ENCODE measurements at regions not wholly inside any gene's neighbourhood (a gene's known extent, or its start where the extent isn't known, plus 50 kb on each side); places are given as distances from the start of the nearest gene placed in this dataset.

GRCh38 chr18:73646772-73647171 is 500.9 kb downstream of the FBXO15 start:
- TF ChIP-seq CTCF (IDR thresholded peaks at IDR 0.05; ENCODE audit: unreplicated experiment): no peak
- H3K9me3 Mint-ChIP-seq: no peaks in the 10 kb centered on the region
- no peak overlapping the region for H3K4me3 Mint-ChIP-seq
- H3K27me3 Mint-ChIP-seq (ENCODE audit: low read depth): peaks cover 10% of the 10 kb centered on the region
- no peak for DNase-seq (ENCODE audit: low spot score in 2 of 2, unreplicated experiment in 2 of 2)
- H3K4me1 Mint-ChIP-seq: no peaks in the 10 kb centered on the region
- no peak overlapping the region for H3K27ac Mint-ChIP-seq
- no peaks in the 10 kb centered on the region for H3K36me3 Mint-ChIP-seq

GRCh38 chr18:73646196-73646595 is 501.4 kb downstream of the FBXO15 start:
- Mint-ChIP-seq H3K9me3 (no peaks in the 10 kb centered on the region), H3K36me3 (no peaks in the 10 kb centered on the region), H3K27ac (no peak overlapping the region), H3K27me3 (ENCODE audit: low read depth) (peaks cover 10% of the 10 kb centered on the region), H3K4me3 (no peak overlapping the region), H3K4me1 (no peaks in the 10 kb centered on the region)
- TF ChIP-seq CTCF (IDR thresholded peaks at IDR 0.05; ENCODE audit: unreplicated experiment): no peak
- no peak for DNase-seq (ENCODE audit: low spot score in 2 of 2, unreplicated experiment in 2 of 2)

GRCh38 chr18:73645160-73645715 is 502.4 kb downstream of the FBXO15 start:
- peaks cover 13% of the 10 kb centered on the region for H3K27me3 Mint-ChIP-seq (ENCODE audit: low read depth)
- H3K4me1 Mint-ChIP-seq: no peaks in the 10 kb centered on the region
- no peaks in the 10 kb centered on the region for H3K36me3 Mint-ChIP-seq
- no peak overlapping the region for H3K4me3 Mint-ChIP-seq
- no peaks in the 10 kb centered on the region for H3K9me3 Mint-ChIP-seq
- DNase-seq (ENCODE audit: low spot score in 2 of 2, unreplicated experiment in 2 of 2): no peak
- no peak for TF ChIP-seq CTCF (IDR thresholded peaks at IDR 0.05; ENCODE audit: unreplicated experiment)
- H3K27ac Mint-ChIP-seq: no peak overlapping the region

GRCh38 chr18:73639788-73640187 is 507.8 kb downstream of the FBXO15 start:
- Mint-ChIP-seq H3K4me3 (no peak overlapping the region), H3K27ac (no peak overlapping the region), H3K36me3 (no peaks in the 10 kb centered on the region), H3K9me3 (no peaks in the 10 kb centered on the region), H3K27me3 (ENCODE audit: low read depth) (peaks cover 4% of the 10 kb centered on the region), H3K4me1 (peaks cover 9% of the 10 kb centered on the region)
- TF ChIP-seq CTCF (IDR thresholded peaks at IDR 0.05; ENCODE audit: unreplicated experiment): no peak
- DNase-seq (ENCODE audit: low spot score in 2 of 2, unreplicated experiment in 2 of 2): no peak

- Mint-ChIP-seq H3K27me3 (ENCODE audit: low read depth) (peaks cover 8% of the 10 kb centered on the region), H3K9me3 (no peaks in the 10 kb centered on the region), H3K4me3 (no peak overlapping the region), H3K36me3 (no peaks in the 10 kb centered on the region), H3K4me1 (peaks cover 9% of the 10 kb centered on the region), H3K27ac (no peak overlapping the region)
- no peak for DNase-seq (ENCODE audit: low spot score in 2 of 2, unreplicated experiment in 2 of 2)
- no peak for TF ChIP-seq CTCF (IDR thresholded peaks at IDR 0.05; ENCODE audit: unreplicated experiment)
Observed at GRCh38 chr18:73638709-73639108, 508.9 kb downstream of the FBXO15 start.

GRCh38 chr18:73636355-73636754 is 511.3 kb downstream of the FBXO15 start:
- H3K36me3 Mint-ChIP-seq: no peaks in the 10 kb centered on the region
- H3K4me1 Mint-ChIP-seq: peaks cover 9% of the 10 kb centered on the region
- DNase-seq (ENCODE audit: low spot score in 2 of 2, unreplicated experiment in 2 of 2): no peak
- H3K4me3 Mint-ChIP-seq: no peak overlapping the region
- TF ChIP-seq CTCF (IDR thresholded peaks at IDR 0.05; ENCODE audit: unreplicated experiment): no peak
- H3K27me3 Mint-ChIP-seq (ENCODE audit: low read depth): peaks cover 8% of the 10 kb centered on the region
- no peaks in the 10 kb centered on the region for H3K9me3 Mint-ChIP-seq
- no peak overlapping the region for H3K27ac Mint-ChIP-seq
